ENCODE measurements at regions not wholly inside any gene's neighbourhood (a gene's known extent, or its start where the extent isn't known, plus 50 kb on each side); places are given as distances from the start of the nearest gene placed in this dataset.

- TF ChIP-seq, protein P1, sequence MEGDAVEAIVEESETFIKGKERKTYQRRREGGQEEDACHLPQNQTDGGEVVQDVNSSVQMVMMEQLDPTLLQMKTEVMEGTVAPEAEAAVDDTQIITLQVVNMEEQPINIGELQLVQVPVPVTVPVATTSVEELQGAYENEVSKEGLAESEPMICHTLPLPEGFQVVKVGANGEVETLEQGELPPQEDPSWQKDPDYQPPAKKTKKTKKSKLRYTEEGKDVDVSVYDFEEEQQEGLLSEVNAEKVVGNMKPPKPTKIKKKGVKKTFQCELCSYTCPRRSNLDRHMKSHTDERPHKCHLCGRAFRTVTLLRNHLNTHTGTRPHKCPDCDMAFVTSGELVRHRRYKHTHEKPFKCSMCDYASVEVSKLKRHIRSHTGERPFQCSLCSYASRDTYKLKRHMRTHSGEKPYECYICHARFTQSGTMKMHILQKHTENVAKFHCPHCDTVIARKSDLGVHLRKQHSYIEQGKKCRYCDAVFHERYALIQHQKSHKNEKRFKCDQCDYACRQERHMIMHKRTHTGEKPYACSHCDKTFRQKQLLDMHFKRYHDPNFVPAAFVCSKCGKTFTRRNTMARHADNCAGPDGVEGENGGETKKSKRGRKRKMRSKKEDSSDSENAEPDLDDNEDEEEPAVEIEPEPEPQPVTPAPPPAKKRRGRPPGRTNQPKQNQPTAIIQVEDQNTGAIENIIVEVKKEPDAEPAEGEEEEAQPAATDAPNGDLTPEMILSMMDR (conservative IDR thresholded peaks at IDR 0.05; ENCODE audit: low read length) = no peak
- no peak for TF ChIP-seq EZH2phosphoT487 (IDR thresholded peaks at IDR 0.05; ENCODE audit: borderline replicate concordance, low read depth, low read length)
These were observed 470.9 kb downstream of the MBD2 start for GRCh38 chr18:53753601-53754000.
